GM19099 (cell line): ENCODE measurements at regions not wholly inside any gene's neighbourhood (a gene's known extent, or its start where the extent isn't known, plus 50 kb on each side); places are given as distances from the start of the nearest gene placed in this dataset.

Experiments
- POLR2A ChIP-seq: IDR thresholded peaks from 3 replicates; pipeline ENCODE4 v1.6.1; 2011; ENCODE audit warnings: low read depth; ENCODE audit not compliant: insufficient read length; ENCODE audit errors: extremely low read depth

- no peak for TF ChIP-seq POLR2A
These were observed 56.6 kb downstream of the SLITRK1 start for GRCh38 chr13:83825676-83826075.

GRCh38 chr13:83824560-83824959 lies 57.7 kb downstream of the SLITRK1 start:
- TF ChIP-seq POLR2A: no peak

DNA sequence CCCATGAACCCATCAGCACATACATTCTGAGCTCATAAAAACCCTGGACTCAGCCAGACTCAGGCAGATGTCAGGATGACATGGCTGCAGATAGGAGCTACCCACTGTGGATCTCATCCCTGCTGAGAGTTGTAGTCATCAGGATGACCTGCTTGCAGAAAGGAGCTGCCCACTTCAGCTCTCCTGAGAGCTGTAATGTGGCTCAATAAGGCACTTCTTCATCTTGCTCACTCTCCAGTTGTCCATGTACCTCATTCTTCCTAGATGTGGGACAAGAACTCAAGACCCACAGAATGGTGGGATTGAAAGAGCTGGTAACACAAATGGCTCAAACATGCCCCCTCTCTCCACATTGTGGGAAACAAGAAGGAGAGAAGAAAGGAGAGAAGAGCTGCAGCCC lies 58.2 kb downstream of the SLITRK1 start:
- no peak for TF ChIP-seq POLR2A

GRCh38 chr13:83819611-83820010 lies 62.7 kb downstream of the SLITRK1 start:
- TF ChIP-seq POLR2A: no peak

GRCh38 chr13:83819156-83819555 lies 63.1 kb downstream of the SLITRK1 start:
- TF ChIP-seq POLR2A: no peak

- TF ChIP-seq POLR2A: no peak
These were observed 66.2 kb downstream of the SLITRK1 start for GRCh38 chr13:83816081-83816480.

DNA sequence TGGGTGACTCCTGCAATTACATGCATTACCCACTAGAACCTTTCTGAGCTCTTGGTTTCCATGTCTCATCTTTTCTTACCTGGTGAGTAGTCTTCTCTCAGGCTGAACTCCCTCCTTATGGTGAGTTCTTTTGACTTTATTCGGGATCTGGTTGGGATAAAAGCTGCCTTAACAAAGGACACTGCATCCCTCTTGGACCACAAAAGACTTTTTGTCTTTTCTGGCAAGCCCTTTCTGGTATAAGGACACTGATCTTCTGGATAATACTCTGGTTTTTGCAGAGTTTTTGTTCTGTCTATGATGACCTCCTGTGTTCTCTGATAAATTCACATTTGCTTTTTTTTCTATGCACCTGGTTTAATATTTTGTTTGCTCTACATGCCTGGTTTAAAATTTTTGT lies 66.7 kb downstream of the SLITRK1 start:
- no peak for TF ChIP-seq POLR2A

DNA sequence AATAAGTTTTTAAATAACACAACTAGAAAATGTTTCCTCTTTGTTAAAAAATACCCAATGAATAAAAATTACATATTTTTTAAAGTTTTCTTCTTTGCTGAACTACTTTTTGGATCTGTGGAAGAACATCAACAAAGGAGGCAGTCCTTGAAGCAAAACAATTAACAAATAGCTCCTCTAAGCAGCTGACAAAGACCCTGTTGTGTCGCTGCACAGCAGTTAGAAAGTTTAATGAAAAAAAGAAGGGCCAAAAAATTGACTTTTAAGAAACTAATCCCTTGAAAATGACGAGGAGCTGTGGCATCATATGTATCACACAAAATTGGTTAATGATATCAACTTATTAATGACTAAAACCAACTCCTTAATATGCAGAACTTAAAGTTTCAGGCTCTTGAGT lies 72.1 kb downstream of the SLITRK1 start:
- TF ChIP-seq POLR2A: no peak

DNA sequence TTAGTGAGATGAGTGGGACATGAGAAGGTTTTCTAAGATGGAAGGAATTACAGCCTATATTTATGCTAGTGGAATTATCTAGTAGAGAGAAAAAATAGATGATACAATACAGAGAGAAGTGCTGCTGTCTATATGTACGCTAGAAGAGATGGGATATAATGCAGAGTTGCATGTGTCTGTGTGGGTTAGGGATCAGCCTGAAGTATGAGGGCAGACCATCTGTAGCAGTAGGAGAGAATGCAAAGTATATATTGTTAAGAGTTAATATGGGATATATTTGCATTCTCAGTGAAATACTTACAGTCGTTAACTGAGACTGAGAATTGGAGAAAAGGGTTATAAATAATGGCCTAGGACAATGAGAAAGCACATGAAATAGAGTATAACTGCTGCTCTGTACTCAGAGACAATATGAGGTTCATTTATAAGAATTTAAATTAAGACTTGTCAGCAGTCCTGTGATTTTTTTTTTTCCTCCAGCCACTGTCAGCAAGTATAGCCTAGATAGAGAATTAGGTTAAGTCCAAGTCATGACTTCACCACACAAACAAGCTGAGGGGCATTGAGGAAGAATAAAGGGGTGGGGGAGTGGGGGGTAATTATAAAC lies 77.8 kb downstream of the SLITRK1 start:
- TF ChIP-seq POLR2A: no peak

- no peak for TF ChIP-seq POLR2A
These were observed 83.5 kb downstream of the SLITRK1 start for GRCh38 chr13:83798731-83799130.

DNA sequence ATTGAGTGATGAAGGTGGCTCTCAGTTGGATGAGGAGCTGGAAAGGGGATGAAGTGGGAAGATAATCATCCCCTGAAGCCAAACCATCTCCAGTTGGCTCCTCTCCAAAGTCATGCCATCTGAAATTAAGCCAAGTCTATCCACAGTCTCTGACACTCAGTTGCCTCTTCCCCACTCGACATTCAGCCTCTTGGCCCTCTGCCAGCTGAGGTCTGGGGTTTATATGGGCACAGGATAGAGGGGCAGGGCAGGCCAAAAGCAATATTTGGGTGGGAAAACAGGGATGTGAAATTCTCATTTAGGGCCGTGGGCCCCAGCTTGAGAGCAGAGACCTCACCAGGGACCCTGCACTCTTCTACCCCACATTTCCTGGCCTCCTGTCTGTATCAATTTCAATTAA lies 85.9 kb downstream of the SLITRK1 start:
- TF ChIP-seq POLR2A: no peak

GRCh38 chr13:83794583-83794982 lies 87.7 kb downstream of the SLITRK1 start:
- TF ChIP-seq POLR2A: no peak

DNA sequence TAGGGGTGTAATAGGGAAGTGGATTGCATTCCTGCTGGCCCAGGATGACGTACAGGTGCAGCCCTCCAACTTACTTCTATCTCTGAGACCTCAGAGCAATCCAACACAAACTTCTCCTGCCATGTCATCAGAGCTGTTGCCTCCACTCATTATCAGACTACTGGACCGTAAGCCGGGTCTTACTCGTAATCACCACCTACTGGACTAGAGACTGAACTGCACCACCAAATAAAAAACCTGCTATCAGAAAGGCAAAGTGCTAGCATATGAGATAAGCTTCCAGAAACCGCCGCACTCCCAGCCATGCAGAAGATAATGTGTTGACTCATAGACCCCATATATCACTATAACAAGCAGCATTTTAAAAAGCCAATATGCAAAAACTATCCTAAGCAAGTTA lies 102.0 kb downstream of the SLITRK1 start:
- TF ChIP-seq POLR2A: no peak

- TF ChIP-seq POLR2A: no peak
These were observed 108.3 kb downstream of the SLITRK1 start for GRCh38 chr13:83773961-83774360.

DNA sequence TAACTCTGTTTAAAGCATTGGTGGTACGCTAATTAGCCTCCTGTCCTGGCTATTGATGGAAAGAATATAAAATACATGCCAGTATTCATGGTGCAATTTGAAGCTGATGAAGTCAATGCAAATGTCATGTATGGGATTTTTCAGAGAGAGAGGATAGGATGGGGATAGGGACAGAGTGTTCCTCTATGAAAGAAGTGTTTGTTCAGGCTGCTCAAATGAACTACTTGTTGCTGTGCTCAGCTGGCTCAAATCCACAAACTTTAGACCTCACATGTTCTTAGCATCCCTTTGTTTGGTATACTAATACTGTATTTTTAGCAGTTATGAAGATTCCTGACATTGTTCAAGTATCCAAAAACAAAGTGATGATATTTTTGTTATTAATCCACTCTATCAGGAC lies 116.5 kb downstream of the SLITRK1 start:
- TF ChIP-seq POLR2A: no peak

- no peak for TF ChIP-seq POLR2A
These were observed 120.6 kb downstream of the SLITRK1 start for GRCh38 chr13:83761631-83762030.

- TF ChIP-seq POLR2A: no peak
These were observed 128.2 kb downstream of the SLITRK1 start for GRCh38 chr13:83753912-83754624.
